AG10803 (cell line): ENCODE measurements at regions not wholly inside any gene's neighbourhood (a gene's known extent, or its start where the extent isn't known, plus 50 kb on each side); places are given as distances from the start of the nearest gene placed in this dataset.

Experiments used
- DNase-seq: peaks from one replicate; pipeline ENCODE4 v3.0.0; 2010; ENCODE audit warnings: low read depth
- H3K4me3 ChIP-seq: 2 replicates; pipeline ENCODE4 v1.5.1; 2011; ENCODE audit warnings: mild to moderate bottlenecking, low read length, control low read depth
- TF ChIP-seq, protein P1 (sequence below): conservative IDR thresholded peaks from 2 replicates; pipeline ENCODE4 v1.5.1; 2011; ENCODE audit warnings: mild to moderate bottlenecking, low read length, control low read depth, inconsistent platforms

- no peak overlapping the region for H3K4me3 ChIP-seq
- TF ChIP-seq, protein P1, sequence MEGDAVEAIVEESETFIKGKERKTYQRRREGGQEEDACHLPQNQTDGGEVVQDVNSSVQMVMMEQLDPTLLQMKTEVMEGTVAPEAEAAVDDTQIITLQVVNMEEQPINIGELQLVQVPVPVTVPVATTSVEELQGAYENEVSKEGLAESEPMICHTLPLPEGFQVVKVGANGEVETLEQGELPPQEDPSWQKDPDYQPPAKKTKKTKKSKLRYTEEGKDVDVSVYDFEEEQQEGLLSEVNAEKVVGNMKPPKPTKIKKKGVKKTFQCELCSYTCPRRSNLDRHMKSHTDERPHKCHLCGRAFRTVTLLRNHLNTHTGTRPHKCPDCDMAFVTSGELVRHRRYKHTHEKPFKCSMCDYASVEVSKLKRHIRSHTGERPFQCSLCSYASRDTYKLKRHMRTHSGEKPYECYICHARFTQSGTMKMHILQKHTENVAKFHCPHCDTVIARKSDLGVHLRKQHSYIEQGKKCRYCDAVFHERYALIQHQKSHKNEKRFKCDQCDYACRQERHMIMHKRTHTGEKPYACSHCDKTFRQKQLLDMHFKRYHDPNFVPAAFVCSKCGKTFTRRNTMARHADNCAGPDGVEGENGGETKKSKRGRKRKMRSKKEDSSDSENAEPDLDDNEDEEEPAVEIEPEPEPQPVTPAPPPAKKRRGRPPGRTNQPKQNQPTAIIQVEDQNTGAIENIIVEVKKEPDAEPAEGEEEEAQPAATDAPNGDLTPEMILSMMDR: no peak
- DNase-seq: no peak
These were observed 1733.6 kb downstream of the TP53TG3F start for GRCh38 chr16:35192993-35193392.

DNA sequence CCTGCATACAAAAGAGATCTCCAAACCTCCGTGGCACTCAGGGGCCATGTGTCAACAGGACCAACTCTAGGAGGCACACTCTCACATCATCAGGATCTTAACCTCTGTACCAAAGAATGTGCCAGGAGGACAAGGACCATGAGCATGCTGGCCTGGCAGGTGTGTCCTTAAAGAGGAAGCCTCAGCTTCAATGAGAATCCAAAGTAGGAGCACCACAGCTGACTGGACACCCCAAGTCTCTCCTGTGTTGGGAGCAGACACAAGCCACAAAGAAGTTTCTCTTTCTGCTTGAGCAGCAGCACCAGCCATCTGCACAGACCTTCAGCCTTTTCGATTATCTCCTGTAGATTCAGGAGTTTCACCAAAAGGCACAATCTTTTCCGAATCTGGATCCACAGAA, 1734.5 kb downstream of the TP53TG3F start:
- no peak for DNase-seq
- TF ChIP-seq, protein P1: no peak
- H3K4me3 ChIP-seq: no peak overlapping the region

- no peak for DNase-seq
- TF ChIP-seq, protein P1: no peak
- H3K4me3 ChIP-seq: no peak overlapping the region
These were observed 1735.3 kb downstream of the TP53TG3F start for GRCh38 chr16:35194681-35195080.

- no peak overlapping the region for H3K4me3 ChIP-seq
- TF ChIP-seq, protein P1: no peak
- DNase-seq: no peak
These were observed 1735.9 kb downstream of the TP53TG3F start for GRCh38 chr16:35195173-35195863.

DNA sequence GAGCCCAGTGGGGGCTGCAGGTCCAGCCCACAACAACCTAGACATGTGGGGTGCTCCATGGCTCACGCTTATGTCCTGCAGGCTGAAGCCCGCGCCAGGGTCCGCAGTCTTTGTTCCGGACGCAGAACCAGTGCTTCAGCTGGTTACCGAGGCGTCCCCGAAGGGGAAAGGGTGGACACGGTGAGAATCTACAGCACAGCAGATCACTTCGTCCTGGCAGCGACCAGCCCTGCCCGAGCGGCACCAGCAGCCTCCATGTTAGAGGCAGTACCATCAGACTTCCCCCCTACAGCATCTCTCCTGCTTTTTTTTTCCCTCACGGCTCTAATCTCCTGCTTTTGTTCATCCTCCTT, 1736.4 kb downstream of the TP53TG3F start:
- H3K4me3 ChIP-seq: no peak overlapping the region
- no peak for DNase-seq
- TF ChIP-seq, protein P1: no peak

DNA sequence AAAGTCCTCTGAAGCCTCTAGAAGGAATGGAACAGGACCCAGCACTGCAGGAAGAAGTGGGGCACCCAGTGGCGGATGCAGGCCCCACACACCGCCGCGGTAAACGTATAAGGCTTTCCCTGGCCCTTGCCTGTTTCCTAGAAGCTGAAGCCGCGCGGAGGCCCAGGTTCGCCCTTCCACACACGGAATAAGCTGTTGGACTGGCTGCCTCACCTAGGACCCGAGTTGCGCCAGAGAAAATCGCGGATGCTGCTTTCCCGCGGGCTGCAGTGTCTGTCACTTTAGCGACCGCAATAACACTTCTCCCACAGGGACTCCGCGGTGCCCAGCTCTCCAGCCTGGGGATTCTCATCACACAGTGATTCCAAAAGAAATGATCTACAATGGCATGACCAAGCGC, 1736.9 kb downstream of the TP53TG3F start:
- H3K4me3 ChIP-seq: no peak overlapping the region
- DNase-seq: no peak
- TF ChIP-seq, protein P1: no peak

DNA sequence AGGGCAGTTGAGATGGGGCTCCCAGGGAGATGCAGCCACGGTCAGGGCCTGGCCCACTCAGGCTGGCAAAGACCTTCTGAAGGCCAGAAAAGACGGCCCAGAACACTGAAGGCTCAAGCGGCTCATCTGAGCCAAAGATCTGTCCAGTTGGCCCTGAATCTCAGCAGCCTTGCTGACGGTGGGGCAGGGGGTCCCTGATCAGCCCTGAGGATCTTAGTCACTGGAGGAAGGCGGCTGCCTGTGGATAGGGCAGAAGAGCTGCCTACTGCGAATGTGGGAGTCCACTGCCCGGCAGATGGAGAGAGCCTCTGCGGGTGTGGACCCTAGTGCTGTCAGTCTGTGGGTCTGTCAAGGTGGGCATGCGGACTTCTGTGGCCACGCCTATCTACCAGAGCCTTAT, 1738.2 kb downstream of the TP53TG3F start:
- no peak overlapping the region for H3K4me3 ChIP-seq
- TF ChIP-seq, protein P1: no peak
- DNase-seq: no peak
